COR-L47 (cell line): ENCODE measurements at regions not wholly inside any gene's neighbourhood (a gene's known extent, or its start where the extent isn't known, plus 50 kb on each side); places are given as distances from the start of the nearest gene placed in this dataset.

ENCODE experiments used
- DNase-seq: peaks from one replicate; lab custom pipeline; 2025; lab: John Stamatoyannopoulos, UW

DNA sequence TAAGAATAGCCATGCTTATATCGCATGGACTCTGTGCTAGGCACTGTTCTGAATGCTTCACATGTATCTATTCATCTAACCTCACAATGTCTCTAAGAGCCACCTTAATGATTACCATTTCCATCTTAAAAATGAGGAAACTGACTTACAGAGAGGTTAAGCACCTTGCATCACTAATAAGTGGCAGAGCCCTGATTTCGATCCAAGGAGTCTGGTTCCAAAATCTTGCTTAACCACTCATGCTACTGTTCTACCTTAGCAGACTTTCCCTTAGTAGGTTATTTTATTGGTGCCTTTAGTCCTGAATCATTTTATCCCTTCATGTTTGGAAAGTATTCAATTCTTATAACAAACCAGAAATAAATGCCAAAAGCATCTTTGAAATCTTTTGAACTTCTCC lies 89.2 kb upstream of the DCBLD2 start:
- no peak for DNase-seq

DNA sequence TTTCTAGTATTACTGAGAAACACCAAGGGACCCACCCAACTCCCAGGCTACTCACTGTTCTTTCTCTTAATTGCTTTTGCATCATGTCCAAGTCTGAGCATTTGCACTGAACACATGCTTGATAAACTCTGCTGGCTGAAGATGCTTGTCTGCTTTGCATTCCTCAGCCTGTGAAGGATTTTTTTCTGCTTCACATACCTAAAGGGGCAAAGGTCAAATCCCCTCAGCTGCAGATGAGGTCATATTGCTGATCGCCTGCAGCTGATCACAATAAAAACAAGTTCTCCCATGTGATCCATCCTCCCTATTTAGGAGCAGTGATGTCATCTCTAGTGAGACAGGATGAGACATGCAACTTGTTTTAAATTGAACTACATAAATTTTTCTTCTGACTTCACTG lies 84.6 kb upstream of the DCBLD2 start:
- no peak for DNase-seq

DNA sequence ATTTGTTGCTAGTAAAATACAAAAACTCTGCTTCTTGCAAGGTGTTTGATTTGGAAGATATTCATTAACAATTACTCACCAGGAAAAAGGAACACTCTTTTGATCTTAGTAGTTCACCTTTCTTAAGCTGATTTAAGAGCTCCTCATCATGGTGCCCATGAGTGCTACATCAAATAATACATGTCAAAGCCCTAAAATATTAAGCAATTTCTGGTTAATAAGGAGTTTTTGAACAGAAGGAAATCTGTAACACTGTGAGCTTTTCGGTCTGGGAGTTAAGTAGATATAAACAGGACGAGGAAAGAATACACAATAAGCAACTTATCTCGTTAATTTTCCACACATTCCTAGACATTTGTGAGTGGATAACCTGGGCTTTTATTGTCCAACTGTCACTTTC lies 83.9 kb upstream of the DCBLD2 start:
- no peak for DNase-seq

DNA sequence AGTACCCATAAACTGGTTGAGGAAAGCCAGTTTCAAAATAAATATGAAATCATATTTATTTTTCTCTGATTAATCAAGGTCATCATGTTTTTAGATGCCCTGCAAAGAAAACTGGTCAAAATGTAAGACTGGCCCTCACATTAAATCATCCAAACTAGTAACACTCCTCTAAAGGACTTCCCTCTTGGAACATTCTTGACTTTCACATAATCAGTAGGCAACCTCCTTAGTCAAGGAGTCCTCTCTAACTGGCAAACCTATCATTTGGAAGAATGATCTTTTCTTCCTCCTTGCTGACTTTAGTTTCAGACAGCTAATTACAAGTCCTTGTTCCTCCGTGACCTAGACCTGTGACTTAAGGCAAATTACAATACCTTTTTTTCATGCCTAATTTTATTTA lies 82.5 kb upstream of the DCBLD2 start:
- DNase-seq: no peak

DNA sequence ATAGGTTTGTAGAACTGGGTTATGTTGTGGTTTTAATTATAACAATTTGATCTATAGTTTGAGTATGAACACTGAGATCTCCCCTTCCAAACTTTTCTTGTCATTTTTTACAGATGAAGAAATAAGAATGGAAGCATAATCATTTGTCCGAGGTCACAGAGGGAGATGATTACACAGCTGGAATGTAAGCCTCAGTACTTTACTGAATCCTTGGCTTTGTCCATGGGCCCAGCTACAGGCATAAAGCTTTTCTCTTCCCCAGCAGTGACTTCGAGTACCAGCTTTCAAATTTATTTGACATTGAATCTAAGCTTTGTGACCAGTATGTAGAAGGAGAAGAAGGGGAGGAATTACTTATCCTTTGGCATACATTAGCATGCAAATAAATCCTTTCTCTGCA lies 80.9 kb upstream of the DCBLD2 start:
- no peak for DNase-seq

DNA sequence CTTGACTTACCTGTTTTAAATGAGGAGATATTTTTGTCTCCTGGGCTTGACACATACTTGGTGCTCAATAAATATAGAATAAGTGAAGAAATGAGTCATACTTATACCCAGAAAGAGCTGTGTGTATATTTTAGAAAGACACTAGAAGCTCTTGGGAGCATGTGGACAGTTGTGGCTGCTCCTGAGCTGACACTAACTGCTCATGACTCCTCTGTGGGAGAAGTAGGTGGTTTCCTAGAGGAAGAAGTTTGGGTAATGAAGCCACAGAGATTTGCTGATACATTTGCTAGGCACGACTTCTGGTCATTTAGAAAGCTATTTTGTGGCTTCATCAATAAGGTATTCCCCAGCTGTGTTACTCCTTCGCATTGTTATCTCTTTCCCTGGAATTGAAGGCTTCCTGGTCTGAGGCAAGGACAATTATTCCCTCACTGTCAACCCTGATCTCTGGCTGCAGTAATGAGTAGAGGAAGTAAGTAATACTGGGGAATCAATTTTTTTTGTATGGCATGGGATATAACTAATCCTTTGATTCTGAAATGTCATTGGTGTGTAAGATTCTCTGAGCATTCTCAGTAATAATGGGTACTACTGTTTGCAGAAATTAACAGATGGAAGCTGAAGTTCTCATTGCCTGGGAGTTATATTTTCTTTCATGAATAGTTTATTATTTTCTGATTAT lies 79.6 kb upstream of the DCBLD2 start:
- DNase-seq: no peak

DNA sequence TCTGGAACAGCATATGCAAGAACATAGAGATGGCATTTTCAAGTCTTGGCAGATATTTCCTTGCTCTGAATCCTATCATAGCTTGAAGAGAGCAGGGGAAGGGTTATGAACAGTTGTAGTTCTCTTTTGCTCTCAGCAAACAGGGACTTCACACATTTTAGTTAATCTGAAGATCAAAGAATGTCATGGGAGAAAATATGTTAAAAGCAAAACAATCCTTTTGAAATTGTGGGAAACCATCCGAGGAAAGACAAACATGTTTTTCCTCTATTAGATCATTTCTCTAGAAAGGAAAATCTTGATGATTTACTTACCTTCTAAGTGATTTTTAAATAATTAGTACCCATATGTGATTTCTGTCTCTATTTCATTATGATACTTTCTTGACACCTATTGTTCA lies 77.8 kb upstream of the DCBLD2 start:
- no peak for DNase-seq

DNA sequence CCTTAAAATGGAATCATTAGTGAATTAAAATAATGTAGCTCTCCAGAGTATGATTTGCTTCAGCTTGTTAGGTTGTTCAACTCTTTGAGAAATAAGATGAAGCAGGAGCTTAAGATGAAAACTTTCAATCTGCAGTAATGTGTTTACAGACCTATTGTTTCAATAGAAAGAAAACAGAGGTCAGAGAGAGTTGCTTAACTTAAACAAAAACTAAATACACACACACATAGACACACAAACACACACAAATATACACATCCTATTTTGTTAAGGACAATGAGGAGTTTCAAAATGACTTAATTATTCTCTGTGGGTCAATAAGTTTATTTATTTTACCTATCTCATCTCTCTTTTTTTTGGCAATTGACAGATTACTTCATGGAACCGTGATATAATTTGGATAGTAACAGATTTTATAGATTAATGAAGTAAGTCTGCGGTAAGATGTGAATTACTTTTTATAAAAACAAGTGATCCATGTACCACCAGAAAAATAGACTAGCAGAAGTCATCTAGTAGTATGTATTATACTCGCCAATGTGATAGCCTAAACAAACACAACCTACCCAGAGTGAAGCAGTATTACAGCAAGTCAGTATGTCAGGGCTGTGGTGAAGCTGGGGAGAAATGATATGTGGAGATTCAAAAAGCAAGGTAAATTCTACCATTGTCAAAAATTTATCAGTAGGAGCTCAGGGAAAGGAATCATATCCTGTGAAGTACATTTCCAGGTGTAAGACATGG lies 76.7 kb upstream of the DCBLD2 start:
- DNase-seq: no peak

DNA sequence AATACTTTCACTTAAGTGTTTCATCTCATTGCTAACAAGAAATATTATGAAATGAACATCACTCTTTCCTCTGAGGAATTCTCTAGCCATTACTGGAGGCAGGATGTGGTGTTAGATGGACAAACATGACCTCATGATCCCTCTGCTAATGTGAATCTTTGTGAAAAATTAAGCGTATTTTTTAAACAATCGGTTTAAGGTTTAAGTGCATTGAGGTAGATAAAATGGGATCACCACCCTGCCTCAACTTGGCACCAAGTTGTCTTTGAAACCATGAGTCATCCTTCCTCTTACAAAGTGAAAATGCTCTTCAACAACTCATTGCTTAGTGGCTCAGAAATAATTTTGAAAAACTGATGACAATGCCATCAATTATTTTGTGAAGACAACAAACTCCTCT lies 76.0 kb upstream of the DCBLD2 start:
- DNase-seq: no peak

DNA sequence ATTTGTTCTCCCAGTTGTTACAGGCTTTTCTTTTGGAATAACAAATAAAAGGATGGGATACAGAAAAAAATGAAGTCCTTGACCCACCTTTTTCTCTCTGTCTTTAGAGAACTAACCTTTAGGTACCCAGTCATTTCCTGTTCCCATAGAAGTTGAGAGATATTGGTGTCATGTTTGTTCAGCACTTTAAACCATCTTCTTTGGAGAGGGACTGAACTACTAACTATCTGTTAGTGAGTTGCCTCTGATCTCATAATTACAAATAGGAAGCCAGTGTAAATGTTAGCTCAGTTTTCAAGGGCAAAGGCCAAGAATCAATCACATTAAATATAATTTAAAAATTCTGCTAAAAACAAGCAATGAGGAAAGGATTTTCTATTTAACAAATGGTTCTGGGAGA lies 72.9 kb upstream of the DCBLD2 start:
- DNase-seq: no peak

DNA sequence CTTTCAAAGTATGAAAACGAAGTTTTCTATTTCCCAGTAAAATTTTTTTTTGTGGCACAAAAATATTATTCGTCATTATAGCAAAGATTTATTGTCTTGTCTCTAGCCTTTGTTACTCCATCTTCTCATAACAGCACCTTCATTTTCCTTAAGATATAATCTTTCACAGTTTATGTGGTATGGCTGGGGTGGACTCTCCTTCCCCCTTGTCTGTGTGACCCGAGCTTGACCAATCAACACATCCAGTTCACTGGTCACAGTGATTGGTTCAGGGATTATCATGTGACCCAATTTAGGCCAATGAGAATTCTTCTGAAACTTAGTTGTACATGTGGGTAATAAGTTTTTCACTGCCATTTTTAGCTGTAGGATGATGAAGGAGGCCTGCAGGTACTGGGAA lies 71.2 kb upstream of the DCBLD2 start:
- DNase-seq: no peak

DNA sequence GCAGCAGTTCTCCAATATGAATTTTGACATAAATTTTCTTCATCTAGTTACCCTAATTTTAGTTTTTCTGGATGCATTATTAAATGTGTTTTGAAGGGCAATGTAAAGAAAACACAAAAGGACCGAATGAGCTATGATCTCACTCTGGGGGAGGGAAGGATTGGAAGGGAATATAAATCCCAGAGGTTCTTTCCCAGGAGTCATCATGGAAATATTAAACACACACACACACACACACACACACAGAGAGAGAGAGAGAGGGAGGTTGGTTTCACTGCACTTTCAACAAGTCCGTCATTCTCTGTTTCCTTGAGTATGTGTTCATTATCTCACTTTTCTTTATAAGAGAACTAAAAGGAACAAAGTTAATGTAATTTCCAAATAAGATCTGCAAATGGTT lies 70.7 kb upstream of the DCBLD2 start:
- no peak for DNase-seq

DNA sequence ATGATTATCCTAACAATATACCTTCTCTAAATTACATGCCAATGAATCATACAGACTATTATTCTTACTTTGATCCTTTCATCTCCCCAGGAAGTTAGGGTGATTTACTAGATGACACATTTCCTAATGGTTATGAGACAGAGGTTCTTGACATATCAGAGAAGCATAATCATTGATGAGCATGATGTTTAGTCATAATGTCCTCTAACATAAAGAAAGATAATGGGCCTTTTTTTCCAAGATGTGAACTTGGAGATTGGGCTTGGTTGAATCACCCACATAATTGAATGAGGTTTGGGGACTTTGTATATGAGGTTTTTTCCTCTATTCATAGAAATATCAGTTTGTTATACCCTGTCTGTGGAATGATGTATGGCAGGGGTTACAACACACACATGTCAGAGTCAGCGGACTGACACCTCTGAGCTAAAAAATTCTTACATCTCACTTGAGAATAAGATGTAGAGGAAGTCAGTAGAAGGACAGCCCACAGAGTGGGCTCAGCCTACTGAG lies 69.7 kb upstream of the DCBLD2 start:
- no peak for DNase-seq

DNA sequence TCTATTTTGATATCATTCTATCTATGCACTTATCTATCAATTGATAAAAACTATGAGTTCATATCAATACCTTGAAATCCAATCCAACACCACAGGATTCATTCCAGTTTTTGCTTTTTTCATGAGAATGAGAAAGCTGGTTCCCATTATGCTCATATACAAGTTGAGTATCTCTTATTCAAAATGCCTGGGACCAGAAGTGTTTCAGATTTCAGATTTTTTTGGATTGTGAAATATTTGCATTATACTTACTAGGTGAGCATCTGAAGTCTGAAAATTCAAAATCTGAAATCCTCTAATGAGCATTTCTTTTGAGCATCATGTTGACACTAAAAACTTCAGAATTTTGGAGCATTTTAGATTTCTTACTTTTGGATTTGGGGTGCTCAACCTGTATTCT lies 67.8 kb upstream of the DCBLD2 start:
- no peak for DNase-seq

DNA sequence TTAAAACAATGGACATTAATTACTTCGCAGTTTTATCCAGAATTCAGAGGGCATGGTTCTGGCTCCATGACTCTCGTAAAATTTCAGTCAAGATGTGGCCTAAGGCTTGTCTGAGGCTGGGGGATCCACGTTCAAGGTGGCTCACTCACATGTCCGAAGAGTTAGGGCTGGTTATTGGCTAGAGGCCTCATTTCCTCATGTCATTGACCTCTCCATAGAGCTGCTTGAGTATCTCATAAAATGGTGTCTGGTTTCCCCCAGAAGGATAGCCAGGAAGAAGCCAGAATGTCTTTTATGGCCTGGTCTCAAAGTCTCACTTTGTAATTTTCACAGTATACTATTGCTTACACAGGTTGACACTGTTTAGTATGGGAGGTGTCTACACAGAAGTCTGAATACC lies 67.3 kb upstream of the DCBLD2 start:
- DNase-seq: no peak

DNA sequence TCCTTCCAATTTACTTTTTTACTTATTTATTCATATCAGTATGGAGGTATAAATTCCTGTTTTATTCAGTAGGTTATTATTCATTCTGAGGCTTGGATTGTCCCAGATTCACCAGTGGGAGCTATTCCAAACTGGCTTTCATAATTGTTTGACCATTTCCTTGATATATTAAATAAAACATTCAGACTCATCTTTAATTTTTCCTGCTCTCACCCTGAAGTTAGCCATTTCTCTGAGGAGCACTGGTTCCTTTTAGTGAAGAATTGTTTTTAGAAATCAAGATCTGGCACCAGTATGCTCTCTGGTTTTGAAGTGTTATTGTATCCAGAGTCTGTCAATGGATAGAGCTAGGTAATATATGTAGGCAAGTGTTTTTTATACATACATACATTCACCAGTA lies 66.9 kb upstream of the DCBLD2 start:
- no peak for DNase-seq

DNA sequence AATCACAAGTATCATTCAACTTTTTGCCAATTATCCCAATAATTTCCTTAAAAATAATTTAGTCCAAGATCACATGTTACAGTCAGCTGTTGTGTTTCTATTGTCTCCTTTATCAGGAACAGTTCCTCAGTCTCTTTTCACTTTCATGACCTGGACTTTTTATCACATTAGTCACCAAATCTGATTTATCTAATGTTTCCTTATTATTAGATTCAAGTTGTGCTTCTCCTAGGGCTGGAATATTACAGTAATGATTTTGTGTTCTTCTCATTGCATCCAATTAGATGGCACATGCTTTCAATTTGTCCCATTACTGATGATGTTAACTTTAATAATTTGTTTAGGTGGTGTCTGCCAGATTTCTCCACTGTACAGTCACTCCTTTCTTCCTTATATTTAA lies 66.3 kb upstream of the DCBLD2 start:
- no peak for DNase-seq

DNA sequence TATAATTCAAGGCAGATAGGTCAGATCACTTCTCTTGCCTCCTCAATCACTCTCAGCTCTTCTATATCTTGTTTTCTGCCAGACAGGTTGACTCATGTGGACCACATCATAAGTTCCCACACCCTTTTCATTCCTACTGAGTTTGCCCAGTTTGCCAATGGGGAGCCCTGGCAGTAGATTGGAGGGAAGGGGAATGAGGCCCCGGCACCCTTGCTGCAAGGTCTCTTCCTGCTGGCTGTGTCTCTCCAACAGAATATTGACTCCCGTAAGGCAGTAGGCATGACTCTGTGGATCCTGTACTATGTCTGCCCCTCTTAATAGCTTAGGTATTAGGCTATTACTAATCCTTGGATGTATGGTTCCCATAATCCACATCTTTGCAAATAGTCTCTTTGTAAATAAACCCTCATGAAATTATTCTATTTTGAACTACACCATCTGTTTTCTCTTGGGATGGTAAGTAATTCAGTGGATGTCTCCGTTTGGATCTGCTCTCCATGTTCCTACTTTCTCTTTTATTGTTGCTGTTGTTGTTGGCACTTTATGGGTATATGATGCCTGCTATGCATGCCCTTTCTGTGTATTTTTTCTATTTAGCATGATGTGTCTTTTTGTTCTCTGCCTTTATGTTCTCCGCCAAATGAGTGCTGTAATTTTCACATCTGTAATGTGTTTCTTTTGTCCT lies 65.5 kb upstream of the DCBLD2 start:
- no peak for DNase-seq

DNA sequence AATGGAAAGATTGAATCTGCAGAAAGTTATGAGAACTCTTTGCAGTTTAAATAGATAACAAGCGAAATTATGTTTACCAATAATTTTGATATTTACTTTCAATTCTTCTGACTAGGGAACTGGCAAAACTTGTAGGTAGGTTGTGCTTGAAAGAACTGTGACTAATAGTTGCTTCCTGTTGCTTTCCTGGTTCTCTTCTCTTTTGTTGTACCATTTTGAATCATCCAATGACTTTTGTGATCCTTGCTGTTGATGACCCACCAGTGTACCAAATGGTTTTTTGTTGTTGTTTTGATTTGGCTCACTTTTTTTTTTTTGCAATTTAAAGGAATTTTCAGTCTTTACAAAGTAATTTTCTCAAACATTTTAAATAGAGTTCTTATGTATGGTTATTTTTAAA lies 64.9 kb upstream of the DCBLD2 start:
- no peak for DNase-seq

DNA sequence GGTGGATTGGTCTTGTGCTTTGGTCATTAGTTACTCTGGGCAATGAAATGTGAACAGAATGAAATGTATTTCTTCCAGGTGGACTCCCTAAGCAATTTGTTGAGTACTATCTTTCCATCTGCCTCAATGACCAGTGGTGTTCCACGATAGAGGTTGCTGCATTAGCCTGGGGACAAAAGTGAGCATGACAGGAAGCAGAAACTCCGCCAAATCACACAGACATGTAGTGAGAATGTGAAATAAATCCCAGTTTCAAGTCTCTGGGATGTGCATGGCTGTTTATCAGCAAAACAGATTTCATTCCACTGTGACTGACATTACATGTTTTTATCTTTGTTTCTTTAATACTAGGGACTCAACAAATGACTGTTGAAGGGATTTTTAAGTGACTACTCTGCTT lies 63.3 kb upstream of the DCBLD2 start:
- DNase-seq: no peak

DNA sequence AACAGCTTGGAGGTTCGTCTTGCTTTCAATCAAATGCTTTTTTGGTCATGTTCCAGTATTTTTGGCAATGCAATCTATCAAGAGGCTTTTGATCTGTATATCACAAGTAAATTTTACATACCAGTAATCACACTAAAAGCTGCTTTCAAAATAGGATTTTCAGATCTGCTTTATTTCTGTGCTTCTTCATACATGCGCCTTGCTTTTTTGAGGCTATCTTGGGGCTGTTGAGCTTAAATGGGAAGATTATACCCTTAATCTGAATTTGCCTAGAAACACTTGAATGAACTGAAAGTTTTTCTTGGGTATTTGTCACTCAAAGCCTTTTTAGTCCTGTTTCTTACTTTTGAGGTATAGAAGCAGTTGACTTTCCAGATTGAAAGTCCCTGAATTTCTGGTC lies 62.1 kb upstream of the DCBLD2 start:
- no peak for DNase-seq

DNA sequence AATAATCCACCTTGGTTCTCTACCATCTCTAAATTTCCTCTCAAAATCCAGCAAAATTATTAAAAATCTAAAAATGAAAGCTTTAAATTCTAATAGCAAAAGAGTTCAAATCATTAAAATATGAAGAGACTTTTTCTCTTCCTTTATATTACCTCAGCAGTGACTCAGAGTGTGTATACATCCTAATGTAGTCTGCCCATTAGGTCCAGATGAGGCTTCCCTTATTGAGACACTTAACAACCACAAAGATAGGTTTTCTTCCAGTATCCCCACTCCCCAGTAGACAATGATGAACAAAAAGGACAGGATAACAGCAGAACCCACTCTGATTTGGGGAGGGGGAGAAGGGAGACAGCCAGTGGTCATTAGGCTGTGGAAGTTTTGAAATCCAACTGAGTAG lies 61.5 kb upstream of the DCBLD2 start:
- no peak for DNase-seq

DNA sequence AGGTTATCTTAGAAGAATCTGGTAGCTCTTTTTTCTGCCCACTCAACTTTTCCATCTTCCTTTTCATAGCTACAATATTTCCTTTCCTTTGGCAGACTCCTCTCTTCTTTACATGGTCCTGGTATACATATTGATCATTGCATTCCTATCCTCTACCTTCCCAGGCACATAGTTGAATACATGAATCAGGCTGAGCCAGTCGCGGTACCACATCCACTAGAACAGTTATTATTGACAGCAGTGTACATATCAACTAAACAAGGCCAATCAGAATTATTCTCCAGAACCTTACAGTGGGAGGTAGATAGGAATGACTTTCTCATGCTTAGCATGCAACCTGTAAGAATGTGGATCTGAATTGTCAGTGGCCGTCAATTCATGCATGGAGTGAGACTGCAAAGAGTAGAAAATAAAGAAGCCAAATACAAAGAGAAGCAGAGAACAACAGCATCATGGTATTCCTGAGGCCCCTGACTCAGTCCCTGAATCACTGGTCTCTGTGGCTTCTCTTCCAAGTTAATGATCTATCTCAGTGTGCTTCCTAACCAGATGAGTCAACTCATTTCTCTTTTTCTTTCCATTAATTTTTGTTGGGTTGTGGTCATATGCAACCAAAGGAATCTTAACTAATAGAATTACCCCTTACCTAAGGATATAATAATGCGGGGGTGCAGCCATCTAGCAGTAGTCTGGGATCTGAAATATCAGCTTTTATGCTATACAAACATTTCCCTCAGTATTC lies 60.9 kb upstream of the DCBLD2 start:
- no peak for DNase-seq
